Mesenchymal stem cell (in vitro differentiated cells and primary cell): ENCODE measurements at regions not wholly inside any gene's neighbourhood (a gene's known extent, or its start where the extent isn't known, plus 50 kb on each side); places are given as distances from the start of the nearest gene placed in this dataset.

Experiments
- DNase-seq: peaks from one replicate; pipeline ENCODE4 v3.0.0-alpha.2; 2013
- H2AFZ ChIP-seq: one replicate; pipeline ENCODE4 v1.6.1; 2013; ENCODE audit warnings: low read depth, mild to moderate bottlenecking, control low read depth, inconsistent platforms, low read length, moderate library complexity
- H2AK5ac ChIP-seq: 2 replicates; pipeline ENCODE4 v1.6.1; 2013; ENCODE audit warnings: low read length, moderate library complexity, mild to moderate bottlenecking, inconsistent platforms; ENCODE audit not compliant: severe bottlenecking
- H2BK120ac ChIP-seq: one replicate; pipeline ENCODE4 v1.6.1; 2013; ENCODE audit warnings: low read depth, mild to moderate bottlenecking, inconsistent platforms, low read length, moderate library complexity
- H2BK12ac ChIP-seq, 2 experiments: one replicate each; pipeline ENCODE4 v1.6.1; 2013; ENCODE audit warnings: inconsistent platforms in 2 of 2, low read length in 2 of 2, mild to moderate bottlenecking in 2 of 2, moderate library complexity in 2 of 2, control low read depth in 1 of 2
- H2BK15ac ChIP-seq: one replicate; pipeline ENCODE4 v1.6.1; 2013; ENCODE audit warnings: mild to moderate bottlenecking, low read depth, inconsistent platforms; ENCODE audit not compliant: poor library complexity, severe bottlenecking
- H2BK5ac ChIP-seq: 2 replicates; pipeline ENCODE4 v1.6.1; 2013; ENCODE audit warnings: low read depth, mild to moderate bottlenecking, low read length, control low read depth, inconsistent platforms; ENCODE audit not compliant: poor library complexity, severe bottlenecking
- H3K14ac ChIP-seq, 2 experiments: one replicate each; pipeline ENCODE4 v1.6.1; 2013; ENCODE audit warnings: inconsistent platforms in 2 of 2, low read length in 2 of 2, control low read depth in 1 of 2, mild to moderate bottlenecking in 1 of 2, moderate library complexity in 1 of 2
- H3K18ac ChIP-seq, 2 experiments: one replicate each; pipeline ENCODE4 v1.6.1; 2013; ENCODE audit warnings: inconsistent platforms in 2 of 2, low read length in 2 of 2, control low read depth in 1 of 2, low read depth in 1 of 2, mild to moderate bottlenecking in 1 of 2
- H3K23ac ChIP-seq, 2 experiments: one replicate each; pipeline ENCODE4 v1.6.1; 2013; ENCODE audit warnings: inconsistent platforms in 2 of 2, low read length in 2 of 2, mild to moderate bottlenecking in 2 of 2, moderate library complexity in 2 of 2, control low read depth in 1 of 2
- H3K27ac ChIP-seq: 2 replicates; pipeline ENCODE4 v1.5.1; 2013; ENCODE audit warnings: mild to moderate bottlenecking, moderate library complexity, low read length, control low read depth, inconsistent platforms; ENCODE audit not compliant: poor library complexity, severe bottlenecking
- H3K27me3 ChIP-seq, 2 experiments: 2 replicates each; pipeline versions ENCODE4 v1.6.1 to v1.7.0; 2013; ENCODE audit warnings: low read length in 2 of 2, mild to moderate bottlenecking in 2 of 2, moderate library complexity in 2 of 2, control low read depth in 1 of 2, inconsistent platforms in 1 of 2; ENCODE audit not compliant: control insufficient read depth in 1 of 2, insufficient read depth in 1 of 2
- H3K36me3 ChIP-seq, 2 experiments: 2 replicates each; pipeline versions ENCODE4 v1.6.1 to v1.7.0; 2013; ENCODE audit warnings: low read length in 2 of 2, control low read depth in 1 of 2, inconsistent platforms in 1 of 2, low read depth in 1 of 2, mild to moderate bottlenecking in 1 of 2; ENCODE audit not compliant: insufficient read depth in 2 of 2, control insufficient read depth in 1 of 2
- H3K4ac ChIP-seq, 2 experiments: one replicate each; pipeline ENCODE4 v1.6.1; 2013; ENCODE audit warnings: inconsistent platforms in 2 of 2, low read length in 2 of 2, mild to moderate bottlenecking in 2 of 2, moderate library complexity in 2 of 2, control low read depth in 1 of 2, low read depth in 1 of 2
- H3K4me1 ChIP-seq: 2 replicates; pipeline ENCODE4 v1.6.1; 2013; ENCODE audit warnings: low read depth, low read length, control low read depth; ENCODE audit not compliant: control insufficient read depth, insufficient read depth
- H3K4me2 ChIP-seq: 2 replicates; pipeline ENCODE4 v1.6.1; 2013; ENCODE audit warnings: low read length, mild to moderate bottlenecking, inconsistent platforms; ENCODE audit not compliant: poor library complexity, severe bottlenecking
- H3K4me3 ChIP-seq, 2 experiments: 2 replicates each; pipeline versions ENCODE4 v1.5.1 to v1.7.0; 2013; ENCODE audit warnings: low read length in 2 of 2, mild to moderate bottlenecking in 2 of 2, control low read depth in 1 of 2, low read depth in 1 of 2; ENCODE audit not compliant: insufficient read depth in 1 of 2
- H3K79me1 ChIP-seq: replicated peaks from 2 replicates; pipeline ENCODE4 v1.6.1; 2013; ENCODE audit warnings: mild to moderate bottlenecking, control low read depth, low read length, inconsistent platforms; ENCODE audit not compliant: poor library complexity, severe bottlenecking
- H3K9ac ChIP-seq: 2 replicates; pipeline ENCODE4 v1.7.0; 2013; ENCODE audit warnings: mild to moderate bottlenecking, low read length, moderate library complexity
- H3K9me3 ChIP-seq: 2 replicates; pipeline ENCODE4 v1.7.0; 2013; ENCODE audit warnings: mild to moderate bottlenecking, low read length; ENCODE audit not compliant: control insufficient read depth
- H4K8ac ChIP-seq: one replicate; pipeline ENCODE4 v1.6.1; 2013; ENCODE audit warnings: inconsistent platforms, mild to moderate bottlenecking, low read length, moderate library complexity
- H4K91ac ChIP-seq: one replicate; pipeline ENCODE4 v1.6.1; 2013; ENCODE audit warnings: mild to moderate bottlenecking, low read length, inconsistent platforms
- WGBS: methylation state at CpG from one replicate; pipeline ENCODE4 v1.1.7; 2013; ENCODE audit warnings: mixed read lengths; 5-methylcytosine and 5-hydroxymethylcytosine counted together

DNA sequence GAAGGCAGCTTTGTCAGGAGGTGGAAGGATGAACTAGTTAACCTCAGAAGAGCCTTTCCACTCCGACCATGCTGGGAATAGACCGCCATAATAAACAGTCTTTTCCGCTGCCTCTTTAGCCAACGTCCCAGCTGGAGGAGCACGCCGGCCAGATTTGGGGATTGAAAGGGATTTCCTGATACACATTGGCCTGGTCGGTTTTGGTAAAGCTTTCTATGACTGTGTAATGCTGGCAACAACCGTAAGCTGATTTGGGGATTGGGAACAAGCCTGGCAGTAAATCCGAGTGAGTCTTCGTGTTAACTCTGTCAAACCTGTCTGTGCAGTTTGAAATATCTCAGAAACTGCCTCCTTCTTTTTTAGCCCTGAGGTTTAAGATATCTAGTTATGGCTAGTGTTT is 87.0 kb downstream of the DAD1 start:
- DNase-seq: no peak
- Histone ChIP-seq H2BK12ac (no peak overlapping the region), H4K8ac (no peak overlapping the region), H3K4ac (no peak overlapping the region), H3K27ac (no peak overlapping the region), H3K27me3 (peaks cover 0 to 34% of the 10 kb centered on the region in 2 experiments), H3K4me2 (no peak overlapping the region), H3K9ac (peak overlapping the region; percentile 4), H3K23ac (no peak overlapping the region), H4K91ac (no peak overlapping the region), H2AFZ (no peak overlapping the region), H2BK120ac (no peak overlapping the region), H3K36me3 (no peaks in the 10 kb centered on the region), H3K79me1 (no peaks in the 10 kb centered on the region), H3K18ac (no peak overlapping the region), H3K9me3 (no peaks in the 10 kb centered on the region), H3K4me1 (no peaks in the 10 kb centered on the region), H2AK5ac (no peak overlapping the region), H2BK5ac (no peak overlapping the region), H3K14ac (no peak overlapping the region), H3K4me3 (no peak overlapping the region), H2BK15ac (no peak overlapping the region)
- 92% methylated on average over 10 of the region's 10 CpGs for WGBS

DNA sequence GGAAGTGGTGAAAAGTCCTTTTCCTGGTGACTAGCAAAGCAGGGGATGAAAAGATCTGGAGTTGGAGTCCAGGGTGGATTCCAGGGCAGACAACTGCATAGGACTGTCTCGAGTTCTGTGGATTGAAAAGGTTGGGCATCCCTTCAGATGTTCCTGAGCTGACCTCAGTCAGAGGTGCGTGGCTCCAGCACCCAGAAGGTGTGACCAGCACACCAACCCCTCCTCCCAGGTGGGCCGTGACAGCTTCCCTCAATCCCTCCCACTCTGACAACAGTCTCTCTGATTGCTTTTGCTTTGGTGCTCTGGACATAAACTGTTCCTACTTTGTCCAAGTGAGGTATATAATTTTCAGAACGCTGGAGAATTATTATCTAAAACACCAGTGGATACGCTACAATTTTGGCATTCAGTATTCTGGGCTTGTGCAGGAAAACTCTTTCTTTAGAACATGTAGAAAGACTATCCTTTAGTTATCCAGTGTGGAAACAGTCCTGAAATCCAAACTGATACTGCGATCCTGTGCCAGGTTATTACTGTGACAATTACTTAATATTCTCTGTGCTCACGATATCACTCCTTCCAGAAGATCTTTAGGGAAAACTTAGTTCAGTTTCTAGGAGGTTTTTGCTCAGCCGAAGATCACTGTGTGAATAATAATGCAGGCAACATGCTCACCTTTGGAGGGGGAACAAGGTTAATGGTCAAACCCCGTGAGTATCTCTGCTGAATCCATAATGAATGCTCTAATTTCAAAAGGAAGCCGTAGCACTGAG is 87.9 kb downstream of the DAD1 start:
- Histone ChIP-seq H3K23ac (no peak overlapping the region), H3K18ac (no peak overlapping the region), H2AFZ (no peak overlapping the region), H3K4me2 (no peak overlapping the region), H3K79me1 (no peaks in the 10 kb centered on the region), H2BK15ac (no peak overlapping the region), H3K9me3 (no peaks in the 10 kb centered on the region), H3K4me1 (no peaks in the 10 kb centered on the region), H3K27ac (no peak overlapping the region), H2BK5ac (no peak overlapping the region), H2AK5ac (no peak overlapping the region), H2BK120ac (no peak overlapping the region), H3K14ac (no peak overlapping the region), H4K8ac (no peak overlapping the region), H3K27me3 (peaks cover 0 to 29% of the 10 kb centered on the region in 2 experiments), H3K4ac (no peak overlapping the region), H3K36me3 (no peaks in the 10 kb centered on the region), H3K4me3 (no peak overlapping the region), H2BK12ac (peak overlapping the region in 1 of 2 experiments; percentile 68), H4K91ac (no peak overlapping the region), H3K9ac (no peak overlapping the region)
- 86% methylated on average over 9 of the region's 10 CpGs for WGBS
- DNase-seq: no peak

DNA sequence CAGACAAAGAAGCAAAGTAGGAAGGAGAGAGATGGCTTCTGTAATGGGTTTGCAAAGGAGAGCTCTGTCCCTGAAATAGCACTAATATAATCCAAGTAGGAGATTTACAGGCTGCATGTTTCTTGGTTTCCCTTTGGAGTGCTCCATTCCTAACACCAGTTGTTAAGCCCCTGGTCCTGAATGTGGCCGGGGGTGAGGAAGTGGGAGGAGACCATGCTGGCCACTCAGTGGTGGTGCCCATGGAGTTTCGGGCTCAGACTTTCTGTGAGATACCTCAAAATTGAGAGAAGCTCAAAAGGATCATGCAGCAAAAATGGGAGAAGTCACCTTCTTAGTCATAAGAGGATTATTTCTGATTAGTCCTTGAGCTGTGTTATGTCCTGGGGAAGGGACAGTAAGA is 88.5 kb downstream of the DAD1 start:
- Histone ChIP-seq H2BK15ac (no peak overlapping the region), H2AFZ (no peak overlapping the region), H3K4me1 (no peaks in the 10 kb centered on the region), H3K18ac (no peak overlapping the region), H3K36me3 (no peaks in the 10 kb centered on the region), H2BK120ac (no peak overlapping the region), H3K27ac (no peak overlapping the region), H3K4ac (no peak overlapping the region), H2BK5ac (no peak overlapping the region), H3K14ac (no peak overlapping the region), H3K79me1 (no peaks in the 10 kb centered on the region), H2BK12ac (no peak overlapping the region), H2AK5ac (no peak overlapping the region), H4K91ac (no peak overlapping the region), H3K23ac (no peak overlapping the region), H3K27me3 (peaks cover 0 to 30% of the 10 kb centered on the region in 2 experiments), H3K4me2 (no peak overlapping the region), H3K9ac (no peak overlapping the region), H3K9me3 (no peaks in the 10 kb centered on the region), H4K8ac (no peak overlapping the region), H3K4me3 (no peak overlapping the region)
- DNase-seq: no peak
- 76% methylated on average over 2 of the region's 2 CpGs for WGBS

DNA sequence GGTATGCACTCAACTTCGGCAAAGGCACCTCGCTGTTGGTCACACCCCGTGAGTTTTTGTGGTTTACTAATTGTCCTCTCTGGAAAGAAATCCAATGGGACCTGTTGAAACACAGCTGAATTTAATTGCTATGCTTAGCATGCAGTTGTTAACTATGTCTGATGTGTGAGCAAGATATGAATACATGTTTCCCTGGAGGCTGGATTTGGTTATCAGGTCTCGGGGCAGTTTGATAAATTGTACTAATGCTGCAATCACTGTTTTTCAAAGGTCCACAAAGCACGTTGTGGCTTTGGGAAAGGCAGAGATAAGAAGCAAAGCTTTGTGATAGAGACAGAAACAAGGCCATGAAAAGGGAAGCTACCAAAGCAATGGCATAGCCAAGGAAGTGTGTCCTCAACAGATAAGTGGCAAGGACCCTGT is 91.3 kb downstream of the DAD1 start:
- Histone ChIP-seq H3K36me3 (no peaks in the 10 kb centered on the region), H2BK12ac (no peak overlapping the region), H4K91ac (no peak overlapping the region), H3K4me2 (no peak overlapping the region), H3K4ac (no peak overlapping the region), H4K8ac (no peak overlapping the region), H2AK5ac (no peak overlapping the region), H3K18ac (no peak overlapping the region), H3K9me3 (no peaks in the 10 kb centered on the region), H3K4me3 (no peak overlapping the region), H2AFZ (no peak overlapping the region), H3K27ac (no peak overlapping the region), H3K27me3 (peaks cover 0 to 55% of the 10 kb centered on the region in 2 experiments), H3K23ac (no peak overlapping the region), H2BK5ac (no peak overlapping the region), H3K4me1 (no peaks in the 10 kb centered on the region), H2BK15ac (no peak overlapping the region), H3K14ac (no peak overlapping the region), H2BK120ac (no peak overlapping the region), H3K9ac (no peak overlapping the region), H3K79me1 (no peaks in the 10 kb centered on the region)
- no peak for DNase-seq
- WGBS: 80% methylated on average over 5 of the region's 5 CpGs
